ENCODE measurements at regions not wholly inside any gene's neighbourhood (a gene's known extent, or its start where the extent isn't known, plus 50 kb on each side); places are given as distances from the start of the nearest gene placed in this dataset.

GRCh38 chr5:61924251-61924650, 381.8 kb upstream of the KIF2A start:
- H3K4me3 ChIP-seq (ENCODE audit: extremely low read depth in 1 of 4, insufficient read depth in 2 of 4, low read depth in 3 of 4, low read length in 4 of 4): no peak overlapping the region
- H3K9me3 ChIP-seq (ENCODE audit: insufficient read depth in 2 of 2, low read depth in 1 of 2, low read length in 1 of 2): no peaks in the 10 kb centered on the region
- no peak overlapping the region for H2BK20ac ChIP-seq (ENCODE audit: low read length)
- no peak overlapping the region for H2BK5ac ChIP-seq (ENCODE audit: low read depth, low read length)
- no peaks in the 10 kb centered on the region for H3K23me2 ChIP-seq (ENCODE audit: low read depth, low read length)
- H2BK120ac ChIP-seq (replicated peaks; ENCODE audit: low read depth, low read length): no peak overlapping the region
- H3K23ac ChIP-seq (ENCODE audit: insufficient read length): no peak overlapping the region
- ChIA-PET CTCF (ENCODE audit: partially characterized antibody) (interaction anchor here (0.9 kb wide), 1 partner anchor 10 kb away, joined by 3 read pairs; no protein-coding TSS in a partner anchor), POLR2A (ENCODE audit: partially characterized antibody) (no interaction called here)
- H2BK15ac ChIP-seq (ENCODE audit: low read length): no peak overlapping the region
- no peak overlapping the region for H2AK5ac ChIP-seq (ENCODE audit: low read depth, low read length)
- no peaks in the 10 kb centered on the region for H4K20me1 ChIP-seq (replicated peaks in 1 of 2; ENCODE audit: control insufficient read depth in 1 of 2, insufficient read depth in 2 of 2, low read length in 2 of 2)
- H4K8ac ChIP-seq (ENCODE audit: extremely low read depth, insufficient read depth, low read length): no peak overlapping the region
- no peak overlapping the region for H3K14ac ChIP-seq (ENCODE audit: insufficient read length)
- no peak overlapping the region for H2AFZ ChIP-seq (ENCODE audit: low read length)
- H3K18ac ChIP-seq (ENCODE audit: extremely low read depth, low read length): no peak overlapping the region
- H4K91ac ChIP-seq (replicated peaks; ENCODE audit: insufficient read length, low read length): no peak overlapping the region
- no peak overlapping the region for H4K5ac ChIP-seq (ENCODE audit: insufficient read length, low read depth, low read length)
- no peak overlapping the region for H3K9ac ChIP-seq (replicated peaks in 1 of 4; ENCODE audit: extremely low read depth in 1 of 4, low read depth in 3 of 4, low read length in 3 of 4)
- H3K27me3 ChIP-seq (replicated peaks in 1 of 4; ENCODE audit: control insufficient read depth in 3 of 4, extremely low read depth in 1 of 4, insufficient read depth in 3 of 4, low read length in 3 of 4): no peaks in the 10 kb centered on the region
- TF ChIP-seq NANOG (IDR thresholded peaks at IDR 0.05; ENCODE audit: insufficient read depth, low read depth, low read length, poor library complexity, severe bottlenecking) (no peak), SP2 (IDR thresholded peaks at IDR 0.05; ENCODE audit: low read length) (no peak), EGR1 (IDR thresholded peaks at IDR 0.05; ENCODE audit: borderline replicate concordance, low read depth, low read length) (no peak), SRF (IDR thresholded peaks at IDR 0.05; ENCODE audit: low read depth, low read length) (no peak), HDAC2 (IDR thresholded peaks at IDR 0.05; ENCODE audit: borderline replicate concordance in 1 of 2, low read depth in 2 of 2, low read length in 2 of 2) (no peak)
- TF ChIP-seq, protein P1, sequence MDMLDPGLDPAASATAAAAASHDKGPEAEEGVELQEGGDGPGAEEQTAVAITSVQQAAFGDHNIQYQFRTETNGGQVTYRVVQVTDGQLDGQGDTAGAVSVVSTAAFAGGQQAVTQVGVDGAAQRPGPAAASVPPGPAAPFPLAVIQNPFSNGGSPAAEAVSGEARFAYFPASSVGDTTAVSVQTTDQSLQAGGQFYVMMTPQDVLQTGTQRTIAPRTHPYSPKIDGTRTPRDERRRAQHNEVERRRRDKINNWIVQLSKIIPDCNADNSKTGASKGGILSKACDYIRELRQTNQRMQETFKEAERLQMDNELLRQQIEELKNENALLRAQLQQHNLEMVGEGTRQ (IDR thresholded peaks at IDR 0.05; ENCODE audit: low read length): no peak
- no peaks in the 10 kb centered on the region for H3K36me3 ChIP-seq (ENCODE audit: control insufficient read depth in 2 of 4, insufficient read depth in 4 of 4, low read length in 3 of 4)
- H3K79me1 ChIP-seq (ENCODE audit: low read depth, low read length): no peaks in the 10 kb centered on the region
- DNase-seq (ENCODE audit: low read depth in 1 of 2, low spot score in 2 of 2) (no peak), FAIRE-seq (no peak)
- H3K56ac ChIP-seq (replicated peaks; ENCODE audit: insufficient read length, low read depth, low read length): no peak overlapping the region
- no peak overlapping the region for H3K4ac ChIP-seq (replicated peaks; ENCODE audit: insufficient read length, low read depth, low read length)
- no peak overlapping the region for H2BK12ac ChIP-seq (ENCODE audit: low read depth, low read length)
- no peak overlapping the region for H3K4me2 ChIP-seq (ENCODE audit: insufficient read depth in 1 of 2, low read depth in 2 of 2, low read length in 2 of 2)
- WGBS, 2 experiments (ENCODE audit: extremely low coverage in 1 of 2, insufficient coverage in 1 of 2, insufficient read length in 1 of 2, insufficient replicate concordance in 2 of 2, low coverage in 1 of 2, low lambda C conversion rate in 2 of 2, missing lambda C conversion rate in 1 of 2): 85% methylated on average over 1 of the region's 1 CpG; no CpG with 5 or more reads in 1 of the 2 experiments
- H3K4me1 ChIP-seq (replicated peaks in 1 of 4; ENCODE audit: control insufficient read depth in 3 of 4, insufficient read depth in 4 of 4, low read length in 3 of 4): no peaks in the 10 kb centered on the region
- no peaks in the 10 kb centered on the region for H3K79me2 ChIP-seq (ENCODE audit: control insufficient read depth in 1 of 2, insufficient read depth in 2 of 2, low read length in 2 of 2)
- no peak overlapping the region for H3K27ac ChIP-seq (ENCODE audit: low read depth, low read length)
